ENCODE measurements at regions not wholly inside any gene's neighbourhood (a gene's known extent, or its start where the extent isn't known, plus 50 kb on each side); places are given as distances from the start of the nearest gene placed in this dataset.

GRCh38 chr18:77650799-77651385 lies 401.2 kb downstream of the GALR1 start:
- Histone ChIP-seq H3K4me2 (peak overlapping the region; percentile 50; the same call in 1 of the 2 replicates), H3K9ac (no peak overlapping the region), H3K27me3 (ENCODE audit: insufficient read depth, low read depth) (no peaks in the 10 kb centered on the region), H3K27ac (no peak overlapping the region), H3K36me3 (ENCODE audit: insufficient read depth) (no peaks in the 10 kb centered on the region), H3K4me1 (ENCODE audit: low read depth, poor library complexity, severe bottlenecking) (no peaks in the 10 kb centered on the region), H4K20me1 (ENCODE audit: insufficient read depth) (no peaks in the 10 kb centered on the region), H3K79me2 (ENCODE audit: insufficient read depth, low read depth) (no peaks in the 10 kb centered on the region), H3K4me3 (IDR thresholded peaks at IDR 0.05; ENCODE audit: insufficient read depth, low read depth, low read length) (no peak overlapping the region), H2AFZ (ENCODE audit: low read depth) (peak overlapping the region; percentile 34)
- TF ChIP-seq, protein P1, sequence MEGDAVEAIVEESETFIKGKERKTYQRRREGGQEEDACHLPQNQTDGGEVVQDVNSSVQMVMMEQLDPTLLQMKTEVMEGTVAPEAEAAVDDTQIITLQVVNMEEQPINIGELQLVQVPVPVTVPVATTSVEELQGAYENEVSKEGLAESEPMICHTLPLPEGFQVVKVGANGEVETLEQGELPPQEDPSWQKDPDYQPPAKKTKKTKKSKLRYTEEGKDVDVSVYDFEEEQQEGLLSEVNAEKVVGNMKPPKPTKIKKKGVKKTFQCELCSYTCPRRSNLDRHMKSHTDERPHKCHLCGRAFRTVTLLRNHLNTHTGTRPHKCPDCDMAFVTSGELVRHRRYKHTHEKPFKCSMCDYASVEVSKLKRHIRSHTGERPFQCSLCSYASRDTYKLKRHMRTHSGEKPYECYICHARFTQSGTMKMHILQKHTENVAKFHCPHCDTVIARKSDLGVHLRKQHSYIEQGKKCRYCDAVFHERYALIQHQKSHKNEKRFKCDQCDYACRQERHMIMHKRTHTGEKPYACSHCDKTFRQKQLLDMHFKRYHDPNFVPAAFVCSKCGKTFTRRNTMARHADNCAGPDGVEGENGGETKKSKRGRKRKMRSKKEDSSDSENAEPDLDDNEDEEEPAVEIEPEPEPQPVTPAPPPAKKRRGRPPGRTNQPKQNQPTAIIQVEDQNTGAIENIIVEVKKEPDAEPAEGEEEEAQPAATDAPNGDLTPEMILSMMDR (conservative IDR thresholded peaks at IDR 0.05; ENCODE audit: low read depth, low read length) = peak; percentile 92

DNA sequence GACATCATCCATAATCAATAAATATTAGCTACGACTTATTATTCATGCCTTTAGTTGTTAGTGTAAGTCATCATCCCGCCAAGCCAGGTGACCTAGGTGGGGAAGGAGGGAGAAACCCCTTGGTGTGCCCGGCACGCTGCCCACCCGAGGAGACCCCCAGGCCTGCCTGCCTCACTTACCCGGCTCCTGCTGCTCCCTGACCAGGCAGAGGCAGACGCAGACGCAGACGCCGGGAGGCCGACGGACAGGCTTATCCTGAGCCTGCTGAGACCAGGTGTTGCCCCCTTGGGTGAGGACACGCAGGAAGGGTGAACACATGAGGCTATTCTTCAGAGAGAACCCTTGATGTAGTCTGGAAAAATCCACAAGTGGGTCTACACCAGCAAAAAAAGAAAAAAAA lies 401.8 kb downstream of the GALR1 start:
- no peak overlapping the region for H3K27ac ChIP-seq
- no peaks in the 10 kb centered on the region for H3K4me1 ChIP-seq (ENCODE audit: low read depth, poor library complexity, severe bottlenecking)
- H3K9ac ChIP-seq = no peak overlapping the region
- TF ChIP-seq, protein P1 (conservative IDR thresholded peaks at IDR 0.05; ENCODE audit: low read depth, low read length) = no peak
- no peaks in the 10 kb centered on the region for H3K36me3 ChIP-seq (ENCODE audit: insufficient read depth)
- H3K79me2 ChIP-seq (ENCODE audit: insufficient read depth, low read depth) = no peaks in the 10 kb centered on the region
- no peaks in the 10 kb centered on the region for H4K20me1 ChIP-seq (ENCODE audit: insufficient read depth)
- H3K4me2 ChIP-seq = no peak overlapping the region
- H3K4me3 ChIP-seq (IDR thresholded peaks at IDR 0.05; ENCODE audit: insufficient read depth, low read depth, low read length) = no peak overlapping the region
- H3K27me3 ChIP-seq (ENCODE audit: insufficient read depth, low read depth) = no peaks in the 10 kb centered on the region
- 0 out of 2 replicates have a peak overlapping the region, but pooled peaks have one; percentile 34 for H2AFZ ChIP-seq (ENCODE audit: low read depth)

DNA sequence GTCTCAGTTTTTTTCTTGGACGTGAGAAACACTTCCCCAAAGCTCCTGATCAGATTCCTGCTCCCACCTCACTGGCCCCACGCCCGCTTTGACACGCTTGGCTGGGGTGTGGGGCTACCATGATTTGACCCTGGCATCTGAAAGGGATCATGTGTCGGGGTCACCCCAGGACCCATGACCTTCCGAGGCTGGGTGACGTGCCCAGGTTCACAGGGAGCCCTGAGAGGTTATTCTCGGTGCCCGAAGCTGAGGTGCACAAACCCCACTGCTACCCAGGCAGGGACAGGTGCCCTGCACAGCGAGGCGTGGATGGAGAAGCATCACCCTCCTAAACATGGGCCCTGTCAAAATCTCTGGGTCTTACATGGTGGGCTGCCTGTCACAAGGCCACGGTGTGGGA lies 404.1 kb downstream of the GALR1 start:
- Histone ChIP-seq H2AFZ (ENCODE audit: low read depth) (no peak overlapping the region), H4K20me1 (ENCODE audit: insufficient read depth) (no peaks in the 10 kb centered on the region), H3K79me2 (ENCODE audit: insufficient read depth, low read depth) (no peaks in the 10 kb centered on the region), H3K4me3 (IDR thresholded peaks at IDR 0.05; ENCODE audit: insufficient read depth, low read depth, low read length) (no peak overlapping the region), H3K27me3 (ENCODE audit: insufficient read depth, low read depth) (no peaks in the 10 kb centered on the region), H3K36me3 (ENCODE audit: insufficient read depth) (no peaks in the 10 kb centered on the region), H3K4me2 (no peak overlapping the region), H3K4me1 (ENCODE audit: low read depth, poor library complexity, severe bottlenecking) (no peaks in the 10 kb centered on the region), H3K27ac (no peak overlapping the region), H3K9ac (no peak overlapping the region)
- TF ChIP-seq, protein P1 (conservative IDR thresholded peaks at IDR 0.05; ENCODE audit: low read depth, low read length) = no peak

GRCh38 chr18:77654302-77654701 lies 404.7 kb downstream of the GALR1 start:
- TF ChIP-seq, protein P1 (conservative IDR thresholded peaks at IDR 0.05; ENCODE audit: low read depth, low read length) = no peak
- H3K27ac ChIP-seq = no peak overlapping the region
- no peaks in the 10 kb centered on the region for H3K79me2 ChIP-seq (ENCODE audit: insufficient read depth, low read depth)
- H3K4me2 ChIP-seq = no peak overlapping the region
- no peaks in the 10 kb centered on the region for H4K20me1 ChIP-seq (ENCODE audit: insufficient read depth)
- no peak overlapping the region for H3K9ac ChIP-seq
- H3K4me3 ChIP-seq (IDR thresholded peaks at IDR 0.05; ENCODE audit: insufficient read depth, low read depth, low read length) = no peak overlapping the region
- no peaks in the 10 kb centered on the region for H3K36me3 ChIP-seq (ENCODE audit: insufficient read depth)
- H3K27me3 ChIP-seq (ENCODE audit: insufficient read depth, low read depth) = no peaks in the 10 kb centered on the region
- H3K4me1 ChIP-seq (ENCODE audit: low read depth, poor library complexity, severe bottlenecking) = no peaks in the 10 kb centered on the region
- no peak overlapping the region for H2AFZ ChIP-seq (ENCODE audit: low read depth)

All from KMS-11 (cell line).